Coronary artery (tissue), 2 donors: ENCODE measurements at regions not wholly inside any gene's neighbourhood (a gene's known extent, or its start where the extent isn't known, plus 50 kb on each side); places are given as distances from the start of the nearest gene placed in this dataset.

Experiments used
- DNase-seq: peaks from one replicate; pipeline ENCODE4 v3.0.0-alpha.2; 2017; ENCODE audit warnings: low spot score
- H3K27ac ChIP-seq, 2 donors: fragments of 200-600 bp; sonication (generic); one replicate each; pipeline ENCODE4 v1.5.1; 2016 to 2019
- H3K4me3 ChIP-seq: fragments of 200-600 bp; sonication (generic); 2 replicates; pipeline ENCODE4 v1.5.1; 2016; ENCODE audit warnings: mild to moderate bottlenecking, moderate library complexity
- CTCF ChIP-seq: fragments of 200-600 bp; sonication (generic); IDR thresholded peaks from one replicate; pipeline ENCODE4 v1.5.1; 2019; ENCODE audit warnings: antibody characterized with exemption

- Histone ChIP-seq H3K4me3 (no peak overlapping the region), H3K27ac (no peak overlapping the region)
- no peak for DNase-seq
- no peak for TF ChIP-seq CTCF
Observed at GRCh38 chr9:29928072-29928471, 2354.8 kb upstream of the C9orf72 start.

- H3K4me3 ChIP-seq = no peak overlapping the region
- TF ChIP-seq CTCF = no peak
- no peak overlapping the region for H3K27ac ChIP-seq
- DNase-seq = no peak
Observed at GRCh38 chr9:29939559-29939958, 2366.3 kb upstream of the C9orf72 start.

- H3K27ac ChIP-seq = no peak overlapping the region
- no peak for TF ChIP-seq CTCF
- no peak overlapping the region for H3K4me3 ChIP-seq
- DNase-seq = no peak
Observed at GRCh38 chr9:29945012-29945411, 2371.7 kb upstream of the C9orf72 start.

- no peak for DNase-seq
- H3K27ac ChIP-seq = no peak overlapping the region
- no peak for TF ChIP-seq CTCF
- H3K4me3 ChIP-seq = no peak overlapping the region
Observed at GRCh38 chr9:29958469-29958868, 2385.2 kb upstream of the C9orf72 start.

GRCh38 chr9:29965834-29966233 lies 2392.6 kb upstream of the C9orf72 start:
- TF ChIP-seq CTCF = no peak
- H3K27ac ChIP-seq = no peak overlapping the region
- no peak for DNase-seq
- H3K4me3 ChIP-seq = no peak overlapping the region

- Histone ChIP-seq H3K27ac (no peak overlapping the region), H3K4me3 (no peak overlapping the region)
- TF ChIP-seq CTCF = no peak
- DNase-seq = no peak
Observed at GRCh38 chr9:29966247-29966646, 2393.0 kb upstream of the C9orf72 start.

GRCh38 chr9:29968831-29969230 lies 2395.6 kb upstream of the C9orf72 start:
- peak; percentile 64 for DNase-seq
- no peak for TF ChIP-seq CTCF
- Histone ChIP-seq H3K27ac (no peak overlapping the region), H3K4me3 (no peak overlapping the region)
